GM23338 (cell line): ENCODE measurements at regions not wholly inside any gene's neighbourhood (a gene's known extent, or its start where the extent isn't known, plus 50 kb on each side); places are given as distances from the start of the nearest gene placed in this dataset.

Experiments used
- CTCF ChIP-seq, 2 experiments: fragments of 200-600 bp in 1 of 2; sonication (generic) in 1 of 2; conservative IDR thresholded peaks; 2 replicates each; pipeline versions ENCODE4 v1.5.1 to v1.6.1; 2016 to 2017; ENCODE audit warnings: antibody characterized with exemption in 2 of 2, low read depth in 2 of 2, mild to moderate bottlenecking in 2 of 2, moderate library complexity in 1 of 2
- EZH2 ChIP-seq: fragments of 200-600 bp; sonication (generic); IDR thresholded peaks from one replicate; pipeline ENCODE4 v1.8.0; 2017; ENCODE audit warnings: antibody characterized with exemption, mild to moderate bottlenecking, low read depth; ENCODE audit not compliant: unreplicated experiment
- POLR2AphosphoS5 ChIP-seq: IDR thresholded peaks from 2 replicates; pipeline ENCODE4 v1.6.1; 2016; ENCODE audit warnings: antibody characterized with exemption, low read depth

GRCh38 chr1:36658838-36659237 lies 176.1 kb upstream of the CSF3R start:
- TF ChIP-seq EZH2 (no peak), CTCF (conservative IDR thresholded peaks at IDR 0.05; ENCODE audit: low read depth in 2 of 2) (peak in 1 of 2 experiments; percentile 12; a peak in 1 of 4 replicates), POLR2AphosphoS5 (no peak)
